ENCODE measurements at regions not wholly inside any gene's neighbourhood (a gene's known extent, or its start where the extent isn't known, plus 50 kb on each side); places are given as distances from the start of the nearest gene placed in this dataset.

DNA sequence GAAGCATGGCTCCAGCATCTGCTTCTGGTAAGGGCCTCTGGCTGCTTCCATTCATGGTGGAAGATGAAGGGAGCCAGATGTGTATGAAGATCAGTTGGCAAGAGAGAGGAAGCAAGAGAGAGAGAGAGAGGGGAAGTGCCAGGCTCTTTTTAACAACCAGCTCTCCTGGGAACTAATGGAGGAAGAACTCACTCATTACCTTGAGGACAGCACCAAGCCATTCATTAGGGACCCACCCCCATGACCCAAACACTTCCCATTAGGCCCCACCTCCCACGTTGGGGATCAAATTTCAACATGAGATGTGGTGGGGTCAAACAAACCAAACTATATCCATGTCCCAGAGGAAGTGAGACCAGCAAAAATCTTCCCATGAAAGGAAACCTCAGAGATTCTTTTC, 124.8 kb upstream of the SIX2 start:
- no peak for TF ChIP-seq POLR2A (IDR thresholded peaks at IDR 0.05; ENCODE audit: low read depth)
- TF ChIP-seq, protein P1, sequence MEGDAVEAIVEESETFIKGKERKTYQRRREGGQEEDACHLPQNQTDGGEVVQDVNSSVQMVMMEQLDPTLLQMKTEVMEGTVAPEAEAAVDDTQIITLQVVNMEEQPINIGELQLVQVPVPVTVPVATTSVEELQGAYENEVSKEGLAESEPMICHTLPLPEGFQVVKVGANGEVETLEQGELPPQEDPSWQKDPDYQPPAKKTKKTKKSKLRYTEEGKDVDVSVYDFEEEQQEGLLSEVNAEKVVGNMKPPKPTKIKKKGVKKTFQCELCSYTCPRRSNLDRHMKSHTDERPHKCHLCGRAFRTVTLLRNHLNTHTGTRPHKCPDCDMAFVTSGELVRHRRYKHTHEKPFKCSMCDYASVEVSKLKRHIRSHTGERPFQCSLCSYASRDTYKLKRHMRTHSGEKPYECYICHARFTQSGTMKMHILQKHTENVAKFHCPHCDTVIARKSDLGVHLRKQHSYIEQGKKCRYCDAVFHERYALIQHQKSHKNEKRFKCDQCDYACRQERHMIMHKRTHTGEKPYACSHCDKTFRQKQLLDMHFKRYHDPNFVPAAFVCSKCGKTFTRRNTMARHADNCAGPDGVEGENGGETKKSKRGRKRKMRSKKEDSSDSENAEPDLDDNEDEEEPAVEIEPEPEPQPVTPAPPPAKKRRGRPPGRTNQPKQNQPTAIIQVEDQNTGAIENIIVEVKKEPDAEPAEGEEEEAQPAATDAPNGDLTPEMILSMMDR (IDR thresholded peaks at IDR 0.05): no peak
- TF ChIP-seq POLR2AphosphoS5 (IDR thresholded peaks at IDR 0.05): no peak
- no peak for TF ChIP-seq EP300 (IDR thresholded peaks at IDR 0.05)

All from esophagus muscularis mucosa (tissue), 4 donors.